ENCODE measurements at regions not wholly inside any gene's neighbourhood (a gene's known extent, or its start where the extent isn't known, plus 50 kb on each side); places are given as distances from the start of the nearest gene placed in this dataset.

GRCh38 chr7:113752689-113753088, 166.1 kb downstream of the PPP1R3A start:
- no peaks in the 10 kb centered on the region for H3K27me3 Mint-ChIP-seq (ENCODE audit: low read depth)
- no peak overlapping the region for H3K4me3 Mint-ChIP-seq
- no peaks in the 10 kb centered on the region for H3K36me3 Mint-ChIP-seq
- ChIA-PET CTCF (no interaction called here), POLR2A (no interaction called here)
- TF ChIP-seq NFATC4 (CRISPR knock-in tag; IDR thresholded peaks at IDR 0.05) (no peak), IRF1 (CRISPR knock-in tag; IDR thresholded peaks at IDR 0.05) (no peak), MAX (CRISPR knock-in tag; IDR thresholded peaks at IDR 0.05) (no peak), TEAD4 (CRISPR knock-in tag; IDR thresholded peaks at IDR 0.05) (no peak), PRRX2 (CRISPR knock-in tag; IDR thresholded peaks at IDR 0.05) (no peak), ZNF138 (CRISPR knock-in tag; conservative IDR thresholded peaks at IDR 0.05) (no peak)
- TF ChIP-seq, protein P1, sequence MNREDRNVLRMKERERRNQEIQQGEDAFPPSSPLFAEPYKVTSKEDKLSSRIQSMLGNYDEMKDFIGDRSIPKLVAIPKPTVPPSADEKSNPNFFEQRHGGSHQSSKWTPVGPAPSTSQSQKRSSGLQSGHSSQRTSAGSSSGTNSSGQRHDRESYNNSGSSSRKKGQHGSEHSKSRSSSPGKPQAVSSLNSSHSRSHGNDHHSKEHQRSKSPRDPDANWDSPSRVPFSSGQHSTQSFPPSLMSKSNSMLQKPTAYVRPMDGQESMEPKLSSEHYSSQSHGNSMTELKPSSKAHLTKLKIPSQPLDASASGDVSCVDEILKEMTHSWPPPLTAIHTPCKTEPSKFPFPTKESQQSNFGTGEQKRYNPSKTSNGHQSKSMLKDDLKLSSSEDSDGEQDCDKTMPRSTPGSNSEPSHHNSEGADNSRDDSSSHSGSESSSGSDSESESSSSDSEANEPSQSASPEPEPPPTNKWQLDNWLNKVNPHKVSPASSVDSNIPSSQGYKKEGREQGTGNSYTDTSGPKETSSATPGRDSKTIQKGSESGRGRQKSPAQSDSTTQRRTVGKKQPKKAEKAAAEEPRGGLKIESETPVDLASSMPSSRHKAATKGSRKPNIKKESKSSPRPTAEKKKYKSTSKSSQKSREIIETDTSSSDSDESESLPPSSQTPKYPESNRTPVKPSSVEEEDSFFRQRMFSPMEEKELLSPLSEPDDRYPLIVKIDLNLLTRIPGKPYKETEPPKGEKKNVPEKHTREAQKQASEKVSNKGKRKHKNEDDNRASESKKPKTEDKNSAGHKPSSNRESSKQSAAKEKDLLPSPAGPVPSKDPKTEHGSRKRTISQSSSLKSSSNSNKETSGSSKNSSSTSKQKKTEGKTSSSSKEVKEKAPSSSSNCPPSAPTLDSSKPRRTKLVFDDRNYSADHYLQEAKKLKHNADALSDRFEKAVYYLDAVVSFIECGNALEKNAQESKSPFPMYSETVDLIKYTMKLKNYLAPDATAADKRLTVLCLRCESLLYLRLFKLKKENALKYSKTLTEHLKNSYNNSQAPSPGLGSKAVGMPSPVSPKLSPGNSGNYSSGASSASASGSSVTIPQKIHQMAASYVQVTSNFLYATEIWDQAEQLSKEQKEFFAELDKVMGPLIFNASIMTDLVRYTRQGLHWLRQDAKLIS (CRISPR knock-in tag; IDR thresholded peaks at IDR 0.05; ENCODE audit: borderline replicate concordance) = no peak
- TF ChIP-seq, protein P2, sequence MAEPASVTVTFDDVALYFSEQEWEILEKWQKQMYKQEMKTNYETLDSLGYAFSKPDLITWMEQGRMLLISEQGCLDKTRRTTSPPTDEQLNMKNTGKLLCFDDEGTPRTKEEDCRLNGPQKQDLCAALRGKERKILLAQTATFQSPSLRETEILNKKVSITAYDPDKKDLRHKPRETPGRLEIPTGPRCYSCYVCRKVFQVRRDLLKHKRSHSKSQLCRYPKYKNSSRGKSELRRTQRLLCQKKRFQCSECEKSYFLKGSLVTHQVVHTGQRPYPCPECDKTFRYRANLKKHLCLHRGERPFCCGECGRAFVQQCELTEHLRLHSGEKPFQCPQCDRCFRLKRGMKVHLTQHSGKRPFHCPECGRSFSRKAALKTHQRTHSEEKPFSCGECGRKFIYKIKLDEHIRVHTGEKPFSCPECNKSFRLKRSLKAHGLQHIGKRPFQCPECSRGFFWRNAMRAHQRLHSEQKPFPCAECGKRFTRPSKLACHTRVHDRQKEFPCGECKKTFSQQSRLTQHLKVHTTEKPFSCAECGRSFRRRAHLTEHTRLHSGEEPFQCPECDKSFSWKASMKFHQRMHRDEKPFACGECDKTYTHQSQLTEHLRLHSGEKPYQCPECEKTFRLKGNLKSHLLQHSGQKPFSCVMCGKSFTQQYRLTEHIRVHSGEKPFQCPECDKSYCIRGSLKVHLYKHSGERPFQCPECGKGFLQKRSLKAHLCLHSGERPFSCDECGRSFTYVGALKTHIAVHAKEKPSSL (CRISPR knock-in tag; conservative IDR thresholded peaks at IDR 0.05) = no peak
- no peak overlapping the region for H3K27ac Mint-ChIP-seq
- H3K9me3 Mint-ChIP-seq = peaks cover 12% of the 10 kb centered on the region; the same call in 1 of the 2 replicates
- ATAC-seq (no peak), DNase-seq (ENCODE audit: low spot score) (no peak)
- no peaks in the 10 kb centered on the region for H3K4me1 Mint-ChIP-seq

GRCh38 chr7:113752289-113752688, 166.5 kb downstream of the PPP1R3A start:
- Mint-ChIP-seq H3K4me3 (no peak overlapping the region), H3K27ac (no peak overlapping the region), H3K36me3 (no peaks in the 10 kb centered on the region), H3K9me3 (peaks cover 9% of the 10 kb centered on the region; the same call in 1 of the 2 replicates), H3K4me1 (no peaks in the 10 kb centered on the region), H3K27me3 (ENCODE audit: low read depth) (no peaks in the 10 kb centered on the region)
- DNase-seq (ENCODE audit: low spot score) (no peak), ATAC-seq (peak; percentile 85)
- TF ChIP-seq, protein P3, sequence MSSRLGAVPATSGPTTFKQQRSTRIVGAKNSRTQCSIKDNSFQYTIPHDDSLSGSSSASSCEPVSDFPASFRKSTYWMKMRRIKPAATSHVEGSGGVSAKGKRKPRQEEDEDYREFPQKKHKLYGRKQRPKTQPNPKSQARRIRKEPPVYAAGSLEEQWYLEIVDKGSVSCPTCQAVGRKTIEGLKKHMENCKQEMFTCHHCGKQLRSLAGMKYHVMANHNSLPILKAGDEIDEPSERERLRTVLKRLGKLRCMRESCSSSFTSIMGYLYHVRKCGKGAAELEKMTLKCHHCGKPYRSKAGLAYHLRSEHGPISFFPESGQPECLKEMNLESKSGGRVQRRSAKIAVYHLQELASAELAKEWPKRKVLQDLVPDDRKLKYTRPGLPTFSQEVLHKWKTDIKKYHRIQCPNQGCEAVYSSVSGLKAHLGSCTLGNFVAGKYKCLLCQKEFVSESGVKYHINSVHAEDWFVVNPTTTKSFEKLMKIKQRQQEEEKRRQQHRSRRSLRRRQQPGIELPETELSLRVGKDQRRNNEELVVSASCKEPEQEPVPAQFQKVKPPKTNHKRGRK (CRISPR knock-in tag; IDR thresholded peaks at IDR 0.05; ENCODE audit: borderline replicate concordance) = no peak
- no peak for TF ChIP-seq GABPB1 (CRISPR knock-in tag; IDR thresholded peaks at IDR 0.05)
- TF ChIP-seq, protein P4, sequence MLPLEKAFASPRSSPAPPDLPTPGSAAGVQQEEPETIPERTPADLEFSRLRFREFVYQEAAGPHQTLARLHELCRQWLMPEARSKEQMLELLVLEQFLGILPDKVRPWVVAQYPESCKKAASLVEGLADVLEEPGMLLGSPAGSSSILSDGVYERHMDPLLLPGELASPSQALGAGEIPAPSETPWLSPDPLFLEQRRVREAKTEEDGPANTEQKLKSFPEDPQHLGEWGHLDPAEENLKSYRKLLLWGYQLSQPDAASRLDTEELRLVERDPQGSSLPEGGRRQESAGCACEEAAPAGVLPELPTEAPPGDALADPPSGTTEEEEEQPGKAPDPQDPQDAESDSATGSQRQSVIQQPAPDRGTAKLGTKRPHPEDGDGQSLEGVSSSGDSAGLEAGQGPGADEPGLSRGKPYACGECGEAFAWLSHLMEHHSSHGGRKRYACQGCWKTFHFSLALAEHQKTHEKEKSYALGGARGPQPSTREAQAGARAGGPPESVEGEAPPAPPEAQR (CRISPR knock-in tag; IDR thresholded peaks at IDR 0.05) = no peak
- TF ChIP-seq FOXK1 (CRISPR knock-in tag; IDR thresholded peaks at IDR 0.05) = no peak
- no peak for TF ChIP-seq ATF3 (CRISPR knock-in tag; conservative IDR thresholded peaks at IDR 0.05)
- TF ChIP-seq CTCF (IDR thresholded peaks at IDR 0.05) = no peak
- no peak for TF ChIP-seq RORB (CRISPR knock-in tag; IDR thresholded peaks at IDR 0.05)
- no peak for TF ChIP-seq FOXJ3 (CRISPR knock-in tag; IDR thresholded peaks at IDR 0.05; ENCODE audit: borderline replicate concordance)
- TF ChIP-seq ZNF121 (CRISPR knock-in tag; IDR thresholded peaks at IDR 0.05) = no peak
- TF ChIP-seq ZNF396 (CRISPR knock-in tag; IDR thresholded peaks at IDR 0.05; ENCODE audit: borderline replicate concordance) = no peak
- TF ChIP-seq GTF2I (CRISPR knock-in tag; conservative IDR thresholded peaks at IDR 0.05) = no peak
- TF ChIP-seq SP1 (CRISPR knock-in tag; conservative IDR thresholded peaks at IDR 0.05) = no peak
- TF ChIP-seq JAZF1 (CRISPR knock-in tag; IDR thresholded peaks at IDR 0.05) = no peak
- no peak for TF ChIP-seq ZNF219 (CRISPR knock-in tag; IDR thresholded peaks at IDR 0.05; ENCODE audit: borderline replicate concordance)
- no peak for TF ChIP-seq PRRX2 (CRISPR knock-in tag; IDR thresholded peaks at IDR 0.05)
- TF ChIP-seq ZNF138 (CRISPR knock-in tag; conservative IDR thresholded peaks at IDR 0.05) = no peak
- TF ChIP-seq MAX (CRISPR knock-in tag; IDR thresholded peaks at IDR 0.05) = no peak
- TF ChIP-seq ZNF423 (CRISPR knock-in tag; IDR thresholded peaks at IDR 0.05) = no peak
- TF ChIP-seq TCF7 (CRISPR knock-in tag; IDR thresholded peaks at IDR 0.05; ENCODE audit: low read depth) = no peak
- ChIA-PET POLR2A (no interaction called here), CTCF (no interaction called here)

Measured in WTC11 (cell line).